HG03039 (cell line): ENCODE measurements at regions not wholly inside any gene's neighbourhood (a gene's known extent, or its start where the extent isn't known, plus 50 kb on each side); places are given as distances from the start of the nearest gene placed in this dataset.
A peak's percentile ranks its signal among the peaks of the same experiment; 100 is the strongest.

ENCODE experiments used
- ATAC-seq: cut with Tn5 transposase; IDR thresholded peaks from one replicate; pipeline ENCODE4 v1.9.1; 2021; ENCODE audit warnings: mild to moderate bottlenecking, moderate library complexity; ENCODE audit not compliant: unreplicated experiment

DNA sequence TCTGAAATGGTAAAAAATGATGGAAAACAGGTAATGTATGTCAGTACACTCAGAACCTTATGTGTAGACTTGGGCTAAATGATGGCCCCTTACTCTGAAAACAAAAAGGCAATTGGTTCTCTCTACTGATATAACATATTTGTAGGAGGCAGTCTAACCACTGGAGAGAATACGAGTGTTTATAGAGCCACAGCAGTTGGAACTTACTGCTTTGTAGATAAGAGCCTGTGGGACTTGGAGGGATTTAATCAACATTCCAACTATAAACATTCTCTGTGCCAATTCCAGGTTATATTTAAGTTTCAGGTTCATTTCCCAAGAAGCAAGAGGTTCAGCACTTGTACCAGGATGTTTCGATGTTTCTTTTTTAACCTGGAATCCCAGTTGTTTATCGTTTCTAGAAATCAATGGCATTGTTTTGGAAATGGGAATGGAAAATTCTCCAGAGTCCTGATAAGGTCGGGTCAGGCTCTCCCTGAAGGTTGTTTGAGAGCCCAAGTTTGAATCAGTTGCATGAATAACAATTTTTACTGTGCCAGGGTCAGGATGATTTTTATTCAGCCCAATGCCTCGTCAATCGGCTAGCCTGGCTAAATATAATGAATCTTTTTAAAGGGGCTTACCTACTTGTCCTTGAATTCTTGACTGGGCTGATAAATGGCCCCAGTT, 278.4 kb upstream of the FAM98A start:
- no peak for ATAC-seq

DNA sequence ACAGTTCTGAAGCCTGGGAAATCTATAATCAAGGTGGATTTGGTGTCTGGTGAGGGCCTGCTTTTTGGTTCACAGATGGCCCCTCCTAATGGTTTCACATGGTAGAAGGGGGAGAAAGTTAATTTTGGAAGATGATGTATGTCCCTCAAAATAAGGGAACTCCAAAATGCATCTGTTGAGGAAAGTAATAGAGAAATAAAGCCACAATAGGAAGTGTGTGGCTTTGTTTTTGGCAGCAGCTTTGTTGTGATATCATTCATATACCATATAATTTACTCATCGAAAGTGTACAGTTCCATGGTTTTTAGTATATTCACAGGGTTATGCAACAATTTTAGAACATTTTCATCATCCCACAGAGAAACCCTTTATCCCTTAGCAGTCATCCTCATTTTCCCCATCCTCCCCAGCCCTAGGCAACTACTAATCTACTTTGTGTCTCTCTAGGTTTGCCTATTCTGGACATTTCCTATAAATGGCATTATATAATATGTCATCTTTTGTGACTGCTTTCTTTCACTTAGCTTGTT, 274.0 kb upstream of the FAM98A start:
- no peak for ATAC-seq

DNA sequence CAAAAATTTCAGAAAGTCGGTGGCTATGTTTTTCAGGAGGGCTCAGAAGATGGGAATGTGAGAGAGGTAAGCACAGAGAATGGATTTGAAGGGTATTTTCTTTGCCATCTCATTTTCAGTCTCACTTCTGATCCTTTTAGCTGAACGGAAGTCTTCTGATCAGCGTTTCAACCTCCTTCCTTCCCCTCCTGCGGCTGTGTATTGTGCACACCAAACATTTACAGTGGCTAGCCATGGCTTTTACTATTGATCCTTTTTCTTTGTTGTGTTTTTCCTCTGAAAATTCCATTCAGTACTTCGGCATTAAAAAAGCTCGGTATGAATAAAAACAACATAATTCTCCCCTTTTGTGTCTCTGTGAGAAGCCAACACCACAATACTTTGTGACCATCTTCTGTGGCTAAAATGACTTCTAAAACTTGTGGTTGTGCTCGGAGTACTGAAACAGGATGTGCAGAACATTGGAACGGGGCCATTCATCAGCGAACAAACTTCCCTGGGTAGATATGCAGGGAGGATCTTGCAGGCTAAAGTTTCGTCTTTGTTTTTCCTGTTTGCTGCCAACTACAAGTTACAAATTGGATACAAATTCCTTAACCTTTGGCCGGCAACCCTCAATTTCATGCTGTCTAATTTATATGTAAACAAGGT, 260.8 kb upstream of the FAM98A start:
- no peak for ATAC-seq

DNA sequence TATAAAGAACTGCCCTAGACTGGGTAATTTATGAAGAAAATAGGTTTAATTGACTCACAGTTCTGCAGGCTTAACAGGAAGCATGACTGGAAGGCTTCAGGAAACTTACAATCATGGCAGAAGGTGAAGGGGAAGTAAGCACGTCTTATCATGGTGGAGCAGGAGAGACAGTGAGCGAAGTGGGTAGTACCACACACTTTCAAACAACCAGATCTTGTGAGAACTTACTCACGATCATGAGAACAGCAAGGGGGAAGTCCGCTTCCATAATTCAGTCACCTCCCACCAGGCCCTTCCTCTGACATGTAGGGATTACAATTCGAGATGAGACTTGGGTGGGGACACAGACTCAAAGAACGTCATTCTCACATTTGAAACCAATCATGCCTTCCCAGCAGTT, 260.1 kb upstream of the FAM98A start:
- ATAC-seq: no peak

DNA sequence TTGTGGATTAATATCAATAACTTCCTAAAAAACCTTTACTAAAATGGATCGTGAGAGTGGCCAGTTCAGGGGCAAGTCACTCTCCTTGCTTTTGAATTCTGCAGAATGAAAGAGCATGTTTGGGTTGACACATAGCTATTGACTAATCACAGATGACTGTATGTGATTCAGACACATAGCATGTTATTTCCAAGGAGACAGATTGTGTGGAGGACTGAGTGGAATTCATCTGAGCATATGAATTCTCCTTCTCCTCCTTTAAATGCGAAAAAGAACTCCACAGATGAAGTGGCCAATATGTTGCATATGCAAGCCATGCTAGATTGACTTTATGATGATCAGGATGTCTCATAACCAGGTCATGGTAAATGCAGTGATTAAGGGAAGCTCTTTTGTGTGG, 249.4 kb upstream of the FAM98A start:
- no peak for ATAC-seq

DNA sequence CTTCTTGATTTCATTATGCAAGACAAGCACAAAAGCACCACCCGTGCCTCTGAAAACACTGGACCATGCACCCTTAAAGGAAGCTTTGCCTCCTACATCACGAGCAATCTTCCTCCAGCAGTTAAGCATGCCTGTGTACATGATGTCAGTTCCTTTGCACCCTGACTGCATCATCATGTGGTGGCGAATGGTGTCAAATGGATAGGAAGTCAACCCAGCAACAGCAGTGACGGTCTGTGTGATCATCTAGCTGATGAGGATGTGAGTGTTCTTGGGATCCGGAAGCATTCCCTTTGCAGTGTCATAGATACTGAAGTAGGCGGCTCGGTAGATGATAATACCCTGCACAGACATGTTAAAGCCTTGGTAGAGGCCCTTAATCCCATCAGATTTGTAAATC, 240.7 kb upstream of the FAM98A start:
- ATAC-seq: no peak

DNA sequence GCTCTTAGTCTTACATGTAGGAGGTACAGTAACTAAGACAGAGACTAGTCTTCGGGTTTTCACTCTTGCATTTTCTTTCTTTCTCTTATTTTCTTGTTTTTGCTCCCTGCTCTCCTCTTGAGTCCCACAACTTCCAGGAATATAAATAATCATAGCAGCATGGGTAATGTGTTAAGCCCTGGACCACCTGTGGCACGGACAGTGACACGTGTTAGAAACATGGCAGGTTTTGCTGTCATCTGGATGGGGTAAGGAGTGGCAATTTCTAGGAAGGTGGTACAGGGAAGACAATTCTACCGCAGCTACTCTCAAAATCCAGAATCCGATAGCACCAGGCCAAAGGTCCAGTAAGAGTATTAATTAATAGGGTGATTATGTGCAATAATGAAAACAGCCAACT, 237.5 kb upstream of the FAM98A start:
- no peak for ATAC-seq

DNA sequence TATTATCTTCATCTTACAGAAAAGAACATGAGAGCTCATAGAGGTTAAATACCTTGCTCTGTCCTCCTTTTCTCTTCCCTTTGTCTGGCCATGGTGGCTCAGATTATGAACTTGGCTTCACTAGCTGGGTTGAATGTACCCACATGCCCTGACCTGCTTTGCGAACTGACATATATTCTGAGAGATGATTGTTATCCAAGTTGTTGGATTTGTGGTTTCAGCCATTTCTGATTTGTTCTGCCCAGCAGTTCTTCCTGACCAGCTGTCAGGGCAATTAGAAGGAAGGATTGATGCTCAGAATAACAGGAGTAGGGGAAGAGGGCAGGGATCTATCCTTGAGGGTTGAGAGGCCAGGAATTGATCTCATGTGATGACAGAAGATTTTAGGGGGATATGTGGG, 236.8 kb upstream of the FAM98A start:
- no peak for ATAC-seq

DNA sequence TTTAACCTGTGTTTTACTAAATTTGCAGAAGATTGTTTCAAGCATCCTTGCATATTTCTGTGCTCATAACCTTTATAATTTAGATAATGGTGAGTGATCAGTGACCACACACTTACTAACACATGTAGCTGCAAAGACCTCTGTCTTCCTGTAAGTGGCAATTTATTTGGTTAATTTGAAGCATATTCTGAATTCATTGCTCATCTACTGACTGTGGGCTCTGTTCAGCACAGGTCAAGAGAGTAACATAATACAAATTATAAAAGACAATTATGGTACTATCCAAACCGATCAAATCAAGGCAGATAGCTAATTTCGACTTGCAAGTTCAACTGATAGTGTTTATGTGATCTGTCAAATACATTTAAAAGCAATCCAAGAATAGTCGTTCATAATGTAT, 223.9 kb upstream of the FAM98A start:
- no peak for ATAC-seq

DNA sequence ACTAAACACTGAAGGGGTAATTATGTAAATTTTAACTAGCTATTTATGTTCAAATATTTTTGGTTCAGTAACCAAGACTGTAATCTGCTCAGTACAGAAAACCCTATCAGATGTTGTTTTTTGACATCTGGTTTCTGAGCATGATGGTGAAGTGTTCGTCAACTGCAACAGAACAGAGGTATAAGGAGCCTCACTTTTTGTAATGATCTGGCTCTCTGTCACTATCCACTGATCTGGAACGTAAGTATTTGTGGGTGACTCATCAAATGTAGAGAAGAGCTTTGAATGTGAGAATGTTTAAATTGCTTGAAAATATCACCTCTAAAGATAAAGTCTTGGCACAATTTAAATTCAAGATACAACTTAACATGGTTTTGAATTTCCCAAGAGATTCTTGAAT, 213.6 kb upstream of the FAM98A start:
- no peak for ATAC-seq

DNA sequence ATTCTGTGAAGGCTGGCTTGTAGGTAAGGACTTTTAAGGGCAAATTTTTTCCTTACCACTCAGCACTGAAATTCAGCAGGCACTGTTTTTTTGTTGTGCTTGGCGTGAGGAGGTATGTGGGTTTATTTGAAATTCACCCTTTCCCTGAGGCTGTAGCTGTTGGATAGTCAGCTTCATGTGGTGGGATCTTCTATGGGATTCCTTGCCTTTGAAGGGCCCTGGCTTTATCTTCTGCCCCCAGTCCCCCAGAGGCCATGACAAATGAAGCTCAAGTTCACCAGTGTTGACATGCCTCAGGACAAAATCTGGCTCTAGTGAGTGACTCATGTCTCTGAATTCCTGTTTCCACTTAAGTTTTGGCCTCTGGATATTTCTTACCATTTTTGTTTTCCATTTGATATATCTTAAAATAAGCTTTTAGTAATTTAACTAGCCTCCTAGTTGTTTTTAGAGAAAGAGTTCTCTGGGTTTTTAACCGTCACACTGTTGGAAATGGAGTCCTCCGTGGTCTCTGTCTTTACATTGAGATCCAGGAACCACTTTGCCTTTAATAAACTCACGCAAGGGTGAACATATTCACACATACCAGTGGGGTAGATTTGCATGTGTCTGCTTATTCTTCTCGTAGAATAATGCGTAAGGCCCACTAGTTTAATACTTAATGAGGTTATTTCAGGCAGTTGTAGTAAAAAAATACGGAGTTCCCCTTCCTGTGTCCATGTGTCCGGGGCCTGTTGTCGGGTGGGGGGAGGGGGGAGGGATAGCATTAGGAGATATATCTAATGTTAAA, 211.1 kb upstream of the FAM98A start:
- no peak for ATAC-seq

DNA sequence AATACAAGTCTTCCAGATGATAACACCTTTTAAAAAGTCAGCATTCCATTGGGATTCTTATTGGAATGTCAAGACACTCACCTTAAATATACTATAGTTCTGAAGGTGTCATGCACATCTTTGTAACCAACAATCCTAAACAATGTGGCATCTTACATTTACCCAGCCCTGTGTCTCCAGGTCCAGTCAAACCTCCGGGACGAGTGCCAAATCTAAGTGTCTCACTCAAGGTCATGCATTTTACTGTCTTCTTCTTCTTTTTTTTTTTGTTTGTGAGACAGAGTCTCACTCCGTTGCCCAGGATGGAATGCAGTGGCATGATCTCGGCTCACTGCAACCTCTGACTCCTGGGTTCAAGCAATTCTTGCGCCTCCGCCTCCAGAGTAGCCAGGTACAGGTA, 206.9 kb upstream of the FAM98A start:
- ATAC-seq: no peak

DNA sequence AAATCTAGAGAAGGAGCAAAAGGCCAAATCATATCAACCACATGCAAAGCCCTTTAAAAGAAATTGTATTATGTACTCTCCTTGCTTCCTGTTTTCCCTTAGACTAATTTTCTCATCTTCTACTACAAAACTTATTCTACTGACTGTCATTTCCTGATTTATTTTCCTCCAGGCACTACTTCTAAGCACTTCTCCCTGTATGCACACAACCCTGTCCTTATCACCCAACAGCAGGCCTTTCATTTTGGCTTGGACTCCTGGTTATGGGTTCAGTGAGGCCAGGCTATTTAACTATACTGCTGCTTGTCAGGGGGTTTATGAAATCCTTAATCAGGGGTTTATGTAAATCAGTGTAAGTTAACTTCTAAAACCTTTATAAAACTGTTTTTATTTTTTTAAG, 205.1 kb upstream of the FAM98A start:
- no peak for ATAC-seq

DNA sequence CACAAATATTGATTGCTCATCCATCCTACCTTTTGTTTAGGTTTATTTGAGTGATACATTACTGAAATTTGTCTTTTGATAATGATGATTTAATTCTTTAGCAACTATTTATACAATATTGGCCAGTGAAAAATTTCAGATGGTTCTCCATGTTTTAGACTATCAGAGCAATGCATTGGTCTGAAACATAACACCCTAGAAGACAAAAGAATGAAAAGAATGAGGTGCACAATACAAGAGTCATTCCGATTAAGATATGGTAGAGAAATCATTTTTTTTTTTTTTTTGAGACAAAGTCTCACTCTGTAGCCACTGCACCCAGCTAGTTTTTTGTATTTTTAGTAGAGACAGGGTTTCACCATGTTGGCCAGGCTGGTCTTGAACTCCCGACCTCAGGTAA, 197.4 kb upstream of the FAM98A start:
- ATAC-seq: no peak

DNA sequence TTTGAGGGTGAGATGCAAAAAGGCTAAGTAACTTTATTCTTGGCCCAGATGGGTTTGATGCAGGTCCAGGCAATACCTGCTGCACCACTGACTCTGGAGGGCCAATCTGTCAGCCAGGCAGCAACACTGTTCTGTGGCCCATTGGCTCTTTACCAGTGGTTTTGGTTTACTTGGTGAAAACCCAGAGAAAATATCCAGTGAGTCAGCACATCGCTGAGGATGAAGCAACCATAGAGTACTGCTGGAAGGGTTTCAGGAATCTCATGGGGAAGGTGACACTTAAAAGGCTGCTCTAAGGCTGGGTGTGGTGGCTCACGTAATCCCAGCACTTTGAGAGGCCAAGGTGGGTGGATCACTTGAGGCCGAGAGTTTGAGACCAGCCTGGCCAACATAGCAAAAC, 192.5 kb upstream of the FAM98A start:
- no peak for ATAC-seq

DNA sequence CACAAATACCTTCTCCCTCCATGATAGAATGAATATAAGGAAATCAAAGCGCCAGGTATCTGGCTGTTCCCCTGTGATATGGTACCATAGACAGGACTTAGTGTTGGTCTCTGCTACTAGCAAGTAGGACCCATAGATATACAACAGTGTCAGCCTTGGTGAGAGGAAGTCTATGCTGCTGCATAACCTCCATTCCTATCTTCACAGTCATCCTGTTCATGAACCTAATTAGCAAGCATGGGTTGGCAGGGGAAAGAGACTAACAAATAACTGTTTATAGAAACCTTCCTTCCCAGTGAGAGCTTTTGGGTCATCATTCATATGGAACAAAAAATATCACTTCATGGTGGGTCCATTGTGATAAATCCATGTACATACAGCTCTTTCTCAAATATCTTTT, 188.9 kb upstream of the FAM98A start:
- no peak for ATAC-seq

DNA sequence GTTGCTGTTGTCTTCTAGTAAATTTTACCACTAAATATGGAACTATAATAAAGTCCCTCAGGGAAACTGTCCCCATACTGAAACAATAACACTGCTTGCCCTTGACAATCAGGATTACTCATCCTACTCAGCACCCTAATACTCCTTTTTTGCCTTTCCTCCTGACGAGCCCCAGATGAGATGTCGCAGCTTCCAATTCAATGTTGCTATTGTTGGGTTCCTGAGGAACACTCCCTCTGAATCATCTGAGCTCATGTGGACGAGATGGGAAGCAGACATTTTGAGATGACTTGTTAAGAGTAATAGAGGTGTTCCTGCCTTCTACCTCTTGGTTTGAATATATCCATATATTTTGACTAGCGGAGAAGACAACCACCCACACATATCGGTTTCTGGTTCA, 187.8 kb upstream of the FAM98A start:
- ATAC-seq: no peak

DNA sequence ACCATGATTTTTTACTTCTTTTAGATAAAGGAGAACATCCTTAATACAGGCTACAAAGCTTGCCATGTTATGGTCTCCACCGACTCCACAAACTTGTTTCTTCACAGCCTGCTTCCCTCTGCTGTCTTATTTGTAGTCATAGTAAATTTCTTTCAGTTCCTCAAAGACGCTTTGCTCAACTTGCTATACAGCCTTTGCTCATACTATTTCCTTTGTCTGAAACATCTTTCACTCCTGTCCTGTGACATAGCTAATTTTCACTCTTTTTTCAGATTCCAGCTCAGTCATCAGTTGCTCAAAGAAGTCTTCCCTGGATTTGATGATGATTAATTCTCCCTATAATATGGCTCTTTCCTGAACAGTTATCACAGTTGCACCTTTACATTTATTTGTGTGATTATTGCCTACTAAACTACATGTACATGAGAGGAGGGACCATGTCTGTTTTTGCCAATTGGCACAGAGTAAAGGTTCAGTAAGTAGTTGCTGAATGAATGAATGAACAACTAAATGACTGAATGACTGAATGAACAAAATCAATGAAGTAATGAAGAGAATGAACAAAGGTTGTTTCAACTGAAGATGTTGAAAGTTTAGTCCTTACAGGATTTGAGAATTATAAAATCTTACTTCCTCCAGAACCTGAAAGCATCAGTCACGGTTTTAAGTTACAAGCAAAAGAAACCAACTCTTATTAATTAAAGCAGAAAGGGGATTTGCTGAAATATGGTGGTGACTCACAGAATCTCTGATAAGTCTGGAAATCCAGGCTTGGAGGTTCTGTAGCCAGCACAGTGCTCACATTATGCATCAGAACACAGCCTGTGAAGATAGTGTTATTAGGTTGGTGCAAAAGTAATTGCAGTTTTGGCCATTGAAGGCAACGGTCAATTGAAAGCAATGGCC, 186.4 kb upstream of the FAM98A start:
- peak; percentile 90 for ATAC-seq

DNA sequence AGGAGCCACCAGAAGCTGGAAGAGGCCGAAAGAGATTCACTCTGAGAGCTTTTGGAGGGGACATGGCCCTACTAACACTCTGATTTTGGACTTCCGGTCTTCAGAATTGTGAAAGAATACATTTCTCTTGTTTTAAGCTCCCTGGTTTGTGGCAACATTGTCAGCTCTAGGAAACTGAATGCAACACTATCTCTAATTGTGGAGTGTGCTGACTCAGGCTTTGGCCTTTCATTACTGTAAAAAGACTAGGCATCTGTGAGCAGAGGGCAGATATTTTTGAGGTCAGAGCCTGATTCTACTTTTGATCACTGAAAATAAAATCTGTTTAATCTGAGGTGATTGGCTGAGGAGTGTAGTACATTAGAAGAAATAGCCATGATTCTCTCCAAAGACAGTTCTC, 185.4 kb upstream of the FAM98A start:
- ATAC-seq: no peak

DNA sequence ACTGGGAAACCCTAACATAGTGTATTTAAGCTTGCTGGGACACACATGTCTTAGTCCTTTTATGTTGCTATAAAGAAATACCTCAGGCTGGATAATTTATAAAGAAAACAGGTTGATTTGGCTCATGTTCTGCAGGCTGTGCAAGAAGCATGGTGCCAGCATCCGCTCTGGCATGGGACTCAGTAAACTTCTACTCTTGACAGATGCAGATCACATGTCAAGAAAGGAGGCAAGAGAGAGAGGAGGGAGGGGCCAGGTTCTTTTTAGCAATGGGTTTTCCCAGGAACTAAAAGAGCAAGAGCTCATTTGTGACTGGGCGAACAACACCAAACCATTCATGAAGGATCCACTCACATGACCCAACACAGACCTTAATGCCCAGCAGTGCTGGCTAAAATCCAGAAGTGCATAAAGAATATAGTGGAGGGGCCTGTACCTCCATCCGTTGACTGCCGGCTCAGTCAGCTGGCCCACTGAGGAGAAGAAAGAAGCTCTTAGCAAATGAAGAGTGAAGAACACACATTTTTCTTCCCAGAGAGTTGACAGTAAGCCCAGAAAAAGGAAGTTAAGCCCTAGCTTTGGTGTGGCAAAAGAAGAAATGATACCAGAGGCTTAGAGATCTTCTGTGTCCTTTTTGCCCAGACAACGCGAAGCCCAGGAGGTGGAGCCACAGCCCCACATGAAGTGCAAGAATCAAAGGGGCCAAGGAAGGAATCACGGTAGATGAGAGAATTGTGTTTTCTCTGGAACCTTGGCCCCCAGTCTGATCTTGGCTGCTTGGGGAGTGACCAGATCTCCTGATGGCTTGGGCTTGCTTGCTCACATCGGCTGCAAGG, 183.5 kb upstream of the FAM98A start:
- no peak for ATAC-seq
